ENCODE measurements at regions not wholly inside any gene's neighbourhood (a gene's known extent, or its start where the extent isn't known, plus 50 kb on each side); places are given as distances from the start of the nearest gene placed in this dataset.

GRCh38 chr5:174542037-174542436, 182.3 kb upstream of the MSX2 start:
- 100% methylated on average over 1 of the region's 3 CpGs for WGBS (ENCODE audit: insufficient coverage, low lambda C conversion rate)
- Histone ChIP-seq H3K4me1 (ENCODE audit: control insufficient read depth, insufficient read depth, low read length) (peaks cover 15% of the 10 kb centered on the region), H3K27ac (ENCODE audit: low read length) (peak overlapping the region; percentile 63), H3K36me3 (ENCODE audit: control insufficient read depth, insufficient read depth, low read length) (no peaks in the 10 kb centered on the region), H3K27me3 (ENCODE audit: control insufficient read depth, insufficient read depth, low read length) (no peaks in the 10 kb centered on the region), H3K9me3 (ENCODE audit: control insufficient read depth, low read depth, low read length) (peaks cover 2% of the 10 kb centered on the region), H3K4me3 (ENCODE audit: low read length) (no peak overlapping the region)
- DNase-seq: no peak

- peak overlapping the region; percentile 63 for H3K27ac ChIP-seq (ENCODE audit: low read length)
- H3K4me1 ChIP-seq (ENCODE audit: control insufficient read depth, insufficient read depth, low read length): peaks cover 15% of the 10 kb centered on the region
- no peaks in the 10 kb centered on the region for H3K36me3 ChIP-seq (ENCODE audit: control insufficient read depth, insufficient read depth, low read length)
- peaks cover 2% of the 10 kb centered on the region for H3K9me3 ChIP-seq (ENCODE audit: control insufficient read depth, low read depth, low read length)
- no peak overlapping the region for H3K4me3 ChIP-seq (ENCODE audit: low read length)
- H3K27me3 ChIP-seq (ENCODE audit: control insufficient read depth, insufficient read depth, low read length): no peaks in the 10 kb centered on the region
- WGBS (ENCODE audit: insufficient coverage, low lambda C conversion rate): no CpG with 5 or more reads among the region's 10 CpGs
- DNase-seq: peak; percentile 87 to 95
These were observed 181.9 kb upstream of the MSX2 start for GRCh38 chr5:174542471-174542870.

- no peaks in the 10 kb centered on the region for H3K9me3 ChIP-seq (ENCODE audit: control insufficient read depth, low read depth, low read length)
- DNase-seq: no peak
- H3K4me3 ChIP-seq (ENCODE audit: low read length): no peak overlapping the region
- H3K4me1 ChIP-seq (ENCODE audit: control insufficient read depth, insufficient read depth, low read length): peaks cover 15% of the 10 kb centered on the region
- H3K27me3 ChIP-seq (ENCODE audit: control insufficient read depth, insufficient read depth, low read length): no peaks in the 10 kb centered on the region
- H3K36me3 ChIP-seq (ENCODE audit: control insufficient read depth, insufficient read depth, low read length): no peaks in the 10 kb centered on the region
- no peak overlapping the region for H3K27ac ChIP-seq (ENCODE audit: low read length)
- WGBS (ENCODE audit: insufficient coverage, low lambda C conversion rate): no CpG with 5 or more reads among the region's 3 CpGs
These were observed 178.5 kb upstream of the MSX2 start for GRCh38 chr5:174545926-174546325.

- H3K4me1 ChIP-seq (ENCODE audit: control insufficient read depth, insufficient read depth, low read length): peaks cover 7% of the 10 kb centered on the region
- no CpG with 5 or more reads among the region's 7 CpGs for WGBS (ENCODE audit: insufficient coverage, low lambda C conversion rate)
- no peaks in the 10 kb centered on the region for H3K27me3 ChIP-seq (ENCODE audit: control insufficient read depth, insufficient read depth, low read length)
- H3K36me3 ChIP-seq (ENCODE audit: control insufficient read depth, insufficient read depth, low read length): no peaks in the 10 kb centered on the region
- no peak overlapping the region for H3K4me3 ChIP-seq (ENCODE audit: low read length)
- no peaks in the 10 kb centered on the region for H3K9me3 ChIP-seq (ENCODE audit: control insufficient read depth, low read depth, low read length)
- DNase-seq: no peak
- H3K27ac ChIP-seq (ENCODE audit: low read length): no peak overlapping the region
These were observed 176.6 kb upstream of the MSX2 start for GRCh38 chr5:174547814-174548213.

- no CpG with 5 or more reads among the region's 5 CpGs for WGBS (ENCODE audit: insufficient coverage, low lambda C conversion rate)
- no peak for DNase-seq
These were observed 175.1 kb upstream of the MSX2 start for GRCh38 chr5:174549254-174549653.

GRCh38 chr5:174550026-174550425, 174.4 kb upstream of the MSX2 start:
- no peaks in the 10 kb centered on the region for H3K27me3 ChIP-seq (ENCODE audit: control insufficient read depth, insufficient read depth, low read length)
- H3K4me3 ChIP-seq (ENCODE audit: low read length): no peak overlapping the region
- no peaks in the 10 kb centered on the region for H3K9me3 ChIP-seq (ENCODE audit: control insufficient read depth, low read depth, low read length)
- DNase-seq: peak in 1 of 2 donors; percentile 23
- H3K4me1 ChIP-seq (ENCODE audit: control insufficient read depth, insufficient read depth, low read length): no peaks in the 10 kb centered on the region
- WGBS (ENCODE audit: insufficient coverage, low lambda C conversion rate): no CpG with 5 or more reads among the region's 6 CpGs
- no peaks in the 10 kb centered on the region for H3K36me3 ChIP-seq (ENCODE audit: control insufficient read depth, insufficient read depth, low read length)
- no peak overlapping the region for H3K27ac ChIP-seq (ENCODE audit: low read length)

More at GRCh38 chr5:174549254-174549653, 175.1 kb upstream of the MSX2 start:
- Histone ChIP-seq H3K9me3 (ENCODE audit: control insufficient read depth, low read depth, low read length) (no peaks in the 10 kb centered on the region), H3K4me1 (ENCODE audit: control insufficient read depth, insufficient read depth, low read length) (no peaks in the 10 kb centered on the region), H3K36me3 (ENCODE audit: control insufficient read depth, insufficient read depth, low read length) (no peaks in the 10 kb centered on the region), H3K27ac (ENCODE audit: low read length) (no peak overlapping the region), H3K4me3 (ENCODE audit: low read length) (no peak overlapping the region), H3K27me3 (ENCODE audit: control insufficient read depth, insufficient read depth, low read length) (no peaks in the 10 kb centered on the region)

GRCh38 chr5:174552428-174552827, 172.0 kb upstream of the MSX2 start:
- DNase-seq: no peak
- H3K9me3 ChIP-seq (ENCODE audit: control insufficient read depth, low read depth, low read length): no peaks in the 10 kb centered on the region
- H3K4me3 ChIP-seq (ENCODE audit: low read length): no peak overlapping the region
- H3K4me1 ChIP-seq (ENCODE audit: control insufficient read depth, insufficient read depth, low read length): no peaks in the 10 kb centered on the region
- H3K27ac ChIP-seq (ENCODE audit: low read length): no peak overlapping the region
- no peaks in the 10 kb centered on the region for H3K36me3 ChIP-seq (ENCODE audit: control insufficient read depth, insufficient read depth, low read length)
- no peaks in the 10 kb centered on the region for H3K27me3 ChIP-seq (ENCODE audit: control insufficient read depth, insufficient read depth, low read length)
- WGBS (ENCODE audit: insufficient coverage, low lambda C conversion rate): no CpG with 5 or more reads among the region's 8 CpGs

- WGBS (ENCODE audit: insufficient coverage, low lambda C conversion rate): 100% methylated on average over 1 of the region's 12 CpGs
- H3K9me3 ChIP-seq (ENCODE audit: control insufficient read depth, low read depth, low read length): no peaks in the 10 kb centered on the region
- H3K4me1 ChIP-seq (ENCODE audit: control insufficient read depth, insufficient read depth, low read length): no peaks in the 10 kb centered on the region
- H3K27me3 ChIP-seq (ENCODE audit: control insufficient read depth, insufficient read depth, low read length): no peaks in the 10 kb centered on the region
- H3K36me3 ChIP-seq (ENCODE audit: control insufficient read depth, insufficient read depth, low read length): no peaks in the 10 kb centered on the region
- no peak for DNase-seq
- H3K4me3 ChIP-seq (ENCODE audit: low read length): no peak overlapping the region
- no peak overlapping the region for H3K27ac ChIP-seq (ENCODE audit: low read length)
These were observed 170.8 kb upstream of the MSX2 start for GRCh38 chr5:174553556-174553955.

- no peaks in the 10 kb centered on the region for H3K4me1 ChIP-seq (ENCODE audit: control insufficient read depth, insufficient read depth, low read length)
- no peak for DNase-seq
- WGBS (ENCODE audit: insufficient coverage, low lambda C conversion rate): 79% methylated on average over 3 of the region's 9 CpGs
- H3K27ac ChIP-seq (ENCODE audit: low read length): no peak overlapping the region
- peaks cover 4% of the 10 kb centered on the region for H3K27me3 ChIP-seq (ENCODE audit: control insufficient read depth, insufficient read depth, low read length)
- H3K36me3 ChIP-seq (ENCODE audit: control insufficient read depth, insufficient read depth, low read length): no peaks in the 10 kb centered on the region
- H3K4me3 ChIP-seq (ENCODE audit: low read length): no peak overlapping the region
- H3K9me3 ChIP-seq (ENCODE audit: control insufficient read depth, low read depth, low read length): no peaks in the 10 kb centered on the region
These were observed 168.7 kb upstream of the MSX2 start for GRCh38 chr5:174555726-174556125.

- 100% methylated on average over 1 of the region's 3 CpGs for WGBS (ENCODE audit: insufficient coverage, low lambda C conversion rate)
- H3K9me3 ChIP-seq (ENCODE audit: control insufficient read depth, low read depth, low read length): no peaks in the 10 kb centered on the region
- no peak for DNase-seq
- H3K27ac ChIP-seq (ENCODE audit: low read length): no peak overlapping the region
- no peak overlapping the region for H3K4me3 ChIP-seq (ENCODE audit: low read length)
- no peaks in the 10 kb centered on the region for H3K4me1 ChIP-seq (ENCODE audit: control insufficient read depth, insufficient read depth, low read length)
- H3K36me3 ChIP-seq (ENCODE audit: control insufficient read depth, insufficient read depth, low read length): no peaks in the 10 kb centered on the region
- H3K27me3 ChIP-seq (ENCODE audit: control insufficient read depth, insufficient read depth, low read length): peaks cover 4% of the 10 kb centered on the region
These were observed 167.6 kb upstream of the MSX2 start for GRCh38 chr5:174556756-174557155.

GRCh38 chr5:174558190-174558589, 166.2 kb upstream of the MSX2 start:
- DNase-seq: no peak
- 92% methylated on average over 1 of the region's 1 CpG for WGBS (ENCODE audit: insufficient coverage, low lambda C conversion rate)
- Histone ChIP-seq H3K4me3 (ENCODE audit: low read length) (no peak overlapping the region), H3K4me1 (ENCODE audit: control insufficient read depth, insufficient read depth, low read length) (no peaks in the 10 kb centered on the region), H3K36me3 (ENCODE audit: control insufficient read depth, insufficient read depth, low read length) (no peaks in the 10 kb centered on the region), H3K27ac (ENCODE audit: low read length) (no peak overlapping the region), H3K27me3 (ENCODE audit: control insufficient read depth, insufficient read depth, low read length) (peaks cover 4% of the 10 kb centered on the region), H3K9me3 (ENCODE audit: control insufficient read depth, low read depth, low read length) (no peaks in the 10 kb centered on the region)
